NCI-H2227 (cell line): ENCODE measurements at regions not wholly inside any gene's neighbourhood (a gene's known extent, or its start where the extent isn't known, plus 50 kb on each side); places are given as distances from the start of the nearest gene placed in this dataset.

Experiments used
- DNase-seq: peaks from one replicate; lab custom pipeline; 2025; ENCODE audit not compliant: unreplicated experiment; lab: John Stamatoyannopoulos, UW

DNA sequence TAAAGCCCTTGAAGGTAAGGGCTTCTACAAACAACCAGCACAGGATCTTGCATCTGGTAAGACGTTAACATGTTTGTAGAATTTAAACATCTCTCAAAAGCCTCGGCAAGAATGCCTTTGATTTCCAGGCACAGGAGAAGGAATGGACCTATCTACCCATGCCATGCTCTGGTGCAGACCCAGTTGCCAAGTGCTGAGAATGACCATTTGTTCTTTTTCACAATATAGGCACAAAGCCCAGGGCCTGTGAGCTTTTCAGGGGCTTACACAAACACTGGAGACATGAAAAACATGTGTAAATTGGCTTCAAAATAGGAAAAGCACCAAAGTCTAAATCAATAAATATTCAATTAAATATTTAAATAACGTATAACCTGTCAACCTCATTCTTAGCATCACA is 266.9 kb upstream of the TTC14 start:
- DNase-seq: no peak

DNA sequence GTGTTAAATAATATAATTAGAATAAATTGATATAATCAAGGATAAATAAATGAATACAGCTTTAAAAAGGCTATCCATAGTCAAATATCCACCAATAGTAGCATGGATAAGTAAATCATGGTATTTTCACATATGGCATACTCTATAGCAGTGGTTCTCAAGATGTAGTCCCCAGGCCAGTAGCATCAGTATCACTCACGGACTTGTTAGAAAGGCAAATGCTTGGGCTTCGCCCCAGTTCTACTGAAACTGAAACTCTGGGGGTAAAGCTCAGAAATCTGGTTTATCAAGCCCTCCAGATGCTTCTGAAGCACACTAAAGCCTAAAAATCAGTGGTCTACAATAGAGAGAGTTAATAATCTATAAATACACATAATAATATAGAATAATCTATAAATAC is 261.6 kb upstream of the TTC14 start:
- no peak for DNase-seq

GRCh38 chr3:180341516-180341915 is 260.4 kb upstream of the TTC14 start:
- DNase-seq: no peak

DNA sequence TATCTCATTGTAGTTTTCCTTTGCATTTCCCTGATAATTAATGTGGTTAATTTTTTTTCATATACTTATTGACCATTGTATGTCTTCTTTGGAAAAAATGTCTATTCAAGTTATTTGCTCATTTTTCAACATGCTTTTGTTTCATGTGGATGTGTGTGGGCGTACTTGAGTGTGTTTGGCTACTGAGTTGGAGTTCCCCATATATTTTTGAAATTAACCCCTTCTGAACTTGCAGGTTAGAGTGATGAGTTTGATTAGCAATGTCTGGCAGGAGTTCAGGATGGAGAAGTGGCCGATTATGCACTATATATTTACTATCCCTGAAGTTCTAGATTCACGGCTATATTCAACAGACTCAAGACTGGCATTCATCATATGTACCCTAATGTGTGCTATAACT is 250.4 kb upstream of the TTC14 start:
- DNase-seq: no peak

- no peak for DNase-seq
These were observed 249.7 kb upstream of the TTC14 start for GRCh38 chr3:180352261-180352660.

- DNase-seq: peak; percentile 12
These were observed 247.7 kb upstream of the TTC14 start for GRCh38 chr3:180354214-180354613.

DNA sequence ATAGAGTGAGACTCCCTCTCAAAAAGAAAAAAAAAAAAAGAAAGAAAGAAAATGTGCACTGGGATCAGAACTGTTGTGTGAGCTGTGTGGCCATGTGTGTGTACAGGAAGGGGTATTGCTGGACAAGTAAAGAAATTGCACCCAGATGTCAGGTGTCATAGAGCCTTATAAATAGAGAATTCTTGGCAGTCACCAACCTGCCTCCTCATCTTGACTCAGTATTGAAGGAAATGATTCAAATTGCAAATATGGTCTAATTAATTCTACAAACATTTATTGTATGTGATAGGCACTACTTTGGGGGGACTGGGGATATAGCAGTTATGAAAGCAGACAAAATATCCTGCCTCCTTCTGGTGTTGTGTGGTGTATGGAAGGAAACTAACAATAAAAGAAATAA is 243.8 kb upstream of the TTC14 start:
- DNase-seq: no peak

DNA sequence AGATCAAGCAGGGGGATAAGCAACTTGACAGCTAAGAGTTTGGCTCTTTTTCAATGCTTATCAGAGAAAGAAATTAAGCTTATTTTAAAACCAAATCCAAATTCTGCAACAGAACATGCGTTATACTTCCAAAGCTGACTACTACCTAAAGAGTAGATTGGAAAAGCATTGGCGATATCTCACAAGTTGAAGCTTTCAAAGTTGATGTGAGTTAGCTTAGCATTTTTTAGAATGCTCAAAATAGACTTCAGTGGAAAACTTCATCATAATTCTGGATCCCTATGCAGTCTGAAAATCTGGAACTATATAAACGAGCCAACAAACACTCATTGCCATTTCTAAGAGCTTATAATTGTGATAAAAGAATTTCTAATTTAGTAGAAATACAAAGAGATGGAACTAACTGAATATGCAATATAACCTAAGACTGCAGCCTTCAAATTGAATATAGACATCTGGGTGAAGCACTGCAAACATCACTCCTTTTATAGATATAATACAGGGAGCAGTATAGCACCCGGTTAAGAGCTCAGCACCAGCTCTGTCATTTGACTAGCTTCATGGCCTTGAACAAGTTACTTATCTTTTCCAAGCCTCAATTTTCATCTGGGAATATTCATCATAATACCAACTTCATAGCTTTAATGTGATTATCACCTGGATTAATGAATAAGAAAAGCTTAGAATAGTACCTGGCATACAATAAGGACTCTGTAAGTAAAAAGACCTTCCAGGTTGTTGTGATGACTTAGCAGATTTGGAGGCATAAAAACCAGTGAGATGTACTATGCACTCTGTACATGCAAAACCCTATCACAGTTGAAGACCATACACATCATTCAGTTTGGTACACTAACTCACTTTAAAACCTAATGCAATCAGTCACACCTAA is 242.7 kb upstream of the TTC14 start:
- no peak for DNase-seq

- DNase-seq: no peak
These were observed 242.0 kb upstream of the TTC14 start for GRCh38 chr3:180359953-180360279.

DNA sequence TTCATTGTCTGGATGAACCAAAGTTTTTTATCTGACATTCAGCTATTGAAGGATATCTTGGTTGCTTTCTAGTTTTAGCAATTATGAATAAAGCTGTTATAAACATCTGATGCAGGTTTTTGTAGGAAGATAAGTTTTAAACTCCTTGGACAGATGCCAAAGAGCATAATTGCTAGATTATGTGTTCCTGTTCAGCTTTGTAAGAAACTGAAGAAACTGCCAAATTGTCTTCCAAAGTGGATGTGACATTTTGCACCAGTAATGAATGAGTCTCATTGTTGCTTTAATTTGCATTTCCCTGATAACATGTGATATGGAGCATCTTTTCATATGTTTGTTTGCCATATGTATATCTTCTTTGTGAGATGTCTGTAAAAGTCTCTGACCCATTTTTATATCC is 239.9 kb upstream of the TTC14 start:
- DNase-seq: peak; percentile 50

DNA sequence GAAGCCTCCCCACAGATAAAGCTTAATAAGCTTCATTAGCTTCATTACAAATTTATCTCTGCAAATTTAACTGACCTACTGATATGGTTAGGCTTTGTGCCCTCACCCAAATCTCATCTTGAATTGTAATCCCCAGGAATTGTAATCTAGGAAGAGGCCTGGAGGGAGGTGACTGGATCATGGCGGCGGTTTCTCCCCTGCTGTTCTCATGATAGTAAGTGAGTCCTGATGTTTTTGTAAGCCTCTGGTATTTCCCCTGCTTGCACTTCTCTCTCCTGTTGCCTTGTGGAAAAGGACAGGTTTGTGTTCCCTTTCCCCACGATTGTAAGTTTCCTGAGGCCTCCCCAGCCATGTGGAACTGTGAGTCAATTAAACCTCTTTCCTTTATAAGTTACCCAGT is 226.1 kb upstream of the TTC14 start:
- no peak for DNase-seq

- DNase-seq: no peak
These were observed 223.5 kb upstream of the TTC14 start for GRCh38 chr3:180378496-180378895.

GRCh38 chr3:180382638-180383180 is 219.3 kb upstream of the TTC14 start:
- no peak for DNase-seq

DNA sequence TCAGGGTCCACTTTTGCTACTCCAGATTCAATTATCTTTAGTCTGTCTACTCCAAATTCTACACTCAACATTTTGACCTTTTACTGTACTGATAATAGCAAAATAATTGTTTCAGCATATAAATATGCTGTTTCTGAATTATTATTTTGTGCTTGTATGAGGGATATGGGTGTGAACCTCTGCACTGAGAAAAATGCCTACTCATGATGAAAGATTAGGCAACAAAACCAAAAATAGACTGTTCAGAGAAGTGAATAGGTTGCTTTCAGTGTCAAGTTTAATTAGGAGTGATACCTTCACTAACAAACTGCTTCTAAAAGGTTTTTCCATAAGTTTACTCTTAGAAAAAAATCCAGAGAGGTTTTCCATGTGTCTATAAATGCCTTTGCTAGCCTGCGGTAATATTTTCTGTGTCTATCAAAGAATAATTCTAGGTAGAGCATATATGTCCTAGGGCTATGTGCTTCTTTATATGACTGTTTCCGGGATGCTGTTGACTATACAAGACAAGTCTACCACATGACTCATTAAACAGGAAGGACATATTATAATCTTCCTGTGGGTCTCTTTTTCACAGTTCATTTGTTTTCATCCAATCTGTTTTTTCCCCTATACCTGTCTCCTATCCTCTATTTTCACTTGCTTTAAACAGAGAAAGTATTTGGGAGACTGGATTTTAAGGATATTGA is 218.5 kb upstream of the TTC14 start:
- no peak for DNase-seq

DNA sequence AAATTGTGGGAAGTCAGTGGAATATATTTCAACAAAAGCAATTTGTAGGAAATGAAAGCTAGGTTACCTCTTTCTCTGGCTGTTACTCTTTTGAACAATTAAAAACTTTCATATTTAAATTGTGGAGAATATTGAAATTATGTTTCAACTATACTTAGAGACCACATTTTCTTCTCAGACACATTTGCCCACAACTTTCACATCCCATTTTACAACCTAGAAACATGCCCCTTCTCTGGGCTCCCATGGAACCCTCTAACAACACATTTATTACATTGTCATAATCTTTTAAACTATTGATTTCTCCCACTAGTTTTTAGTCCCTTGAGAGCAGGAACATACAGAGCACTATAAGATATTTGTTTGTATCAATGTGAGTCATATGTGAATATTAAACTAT is 211.7 kb upstream of the TTC14 start:
- no peak for DNase-seq

- DNase-seq: no peak
These were observed 211.0 kb upstream of the TTC14 start for GRCh38 chr3:180391001-180391400.

GRCh38 chr3:180401226-180401625 is 200.7 kb upstream of the TTC14 start:
- DNase-seq: no peak

- no peak for DNase-seq
These were observed 199.4 kb upstream of the TTC14 start for GRCh38 chr3:180402471-180403073.

GRCh38 chr3:180403156-180403555 is 198.8 kb upstream of the TTC14 start:
- no peak for DNase-seq

GRCh38 chr3:180408654-180409053 is 193.3 kb upstream of the TTC14 start:
- no peak for DNase-seq

- no peak for DNase-seq
These were observed 192.8 kb upstream of the TTC14 start for GRCh38 chr3:180409170-180409569.

GRCh38 chr3:180409883-180410282 is 192.1 kb upstream of the TTC14 start:
- DNase-seq: no peak
